B cell (primary cell): ENCODE measurements at regions not wholly inside any gene's neighbourhood (a gene's known extent, or its start where the extent isn't known, plus 50 kb on each side); places are given as distances from the start of the nearest gene placed in this dataset.
A peak's percentile ranks its signal among the peaks of the same experiment; 100 is the strongest.

Experiments
- ATAC-seq: fragments of 200-7000 bp; cut with Tn5 transposase; one replicate; pipeline ENCODE4 v1.10.0; 2021; ENCODE audit warnings: low read depth, mild to moderate bottlenecking, moderate number of reproducible peaks, moderate library complexity
- CTCF ChIA-PET: fragments of 350-600 bp; sonication (Branson Sonifier 250); formaldehyde crosslinking; loops from one replicate; lab custom pipeline; 2021; ENCODE audit warnings: antibody characterized with exemption, inconsistent platforms; lab: Charles Lee
- POLR2A ChIA-PET: fragments of 350-600 bp; sonication (Branson Sonifier 250); formaldehyde crosslinking; loops from one replicate; lab custom pipeline; 2021; ENCODE audit warnings: antibody characterized with exemption; lab: Charles Lee
- DNase-seq: peaks from one replicate; pipeline ENCODE4 v3.0.0; 2013
- H2AFZ ChIP-seq: 2 replicates; pipeline ENCODE4 v1.6.1; 2012; ENCODE audit warnings: mild to moderate bottlenecking, low read depth, low read length; ENCODE audit not compliant: insufficient read depth, poor library complexity, severe bottlenecking
- H3K27ac ChIP-seq, 2 donors: 1 replicate in 1 of 2; 2 replicates in 1 of 2; pipeline ENCODE4 v1.5.1; 2012 to 2013; ENCODE audit warnings: low read length in 2 of 2, mild to moderate bottlenecking in 2 of 2, moderate library complexity in 1 of 2
- H3K27me3 ChIP-seq, 4 experiments: fragments of 200-600 bp in 1 of 4; sonication (generic) in 1 of 4; replicated peaks in 1 of 4; 1 replicate in 2 of 4; 2 replicates in 2 of 4; pipeline versions ENCODE4 v1.6.1 to v1.7.0; 2013 to 2016; ENCODE audit warnings: low read length in 3 of 4, mild to moderate bottlenecking in 2 of 4, mixed read lengths in 1 of 4, moderate library complexity in 1 of 4; ENCODE audit not compliant: insufficient read depth in 4 of 4, control insufficient read depth in 3 of 4; ENCODE audit errors: control extremely low read depth in 1 of 4
- H3K36me3 ChIP-seq, 2 experiments: replicated peaks in 1 of 2; 1 replicate in 1 of 2; 2 replicates in 1 of 2; pipeline versions ENCODE4 v1.6.1 to v1.7.1; 2013; ENCODE audit warnings: low read length in 1 of 2; ENCODE audit not compliant: insufficient read depth in 2 of 2, control insufficient read depth in 1 of 2; ENCODE audit errors: control extremely low read depth in 1 of 2, extremely low read depth in 1 of 2
- H3K4me1 ChIP-seq, 2 donors: fragments of 200-600 bp in 1 of 2; sonication (generic) in 1 of 2; 1 replicate in 1 of 2; 2 replicates in 1 of 2; pipeline versions ENCODE4 v1.5.1 to v1.6.1; 2013 to 2017; ENCODE audit warnings: low read length in 2 of 2; ENCODE audit not compliant: control insufficient read depth in 2 of 2, insufficient read depth in 2 of 2
- H3K4me2 ChIP-seq: replicated peaks from 2 replicates; pipeline ENCODE3; 2012; ENCODE audit warnings: mild to moderate bottlenecking, low read depth, low read length; ENCODE audit not compliant: poor library complexity, severe bottlenecking
- H3K4me3 ChIP-seq, 5 experiments: fragments of 200-600 bp in 1 of 5; sonication (generic) in 1 of 5; 1 replicate in 3 of 5; 2 replicates in 2 of 5; pipeline versions ENCODE4 v1.5.1 to v1.7.0; 2011 to 2016; ENCODE audit warnings: low read length in 4 of 5, mild to moderate bottlenecking in 4 of 5, low read depth in 2 of 5, control low read depth in 1 of 5, moderate library complexity in 1 of 5; ENCODE audit not compliant: insufficient read depth in 1 of 5; ENCODE audit errors: control extremely low read depth in 1 of 5, extremely low read depth in 1 of 5
- H3K79me2 ChIP-seq: fragments of 200-600 bp; sonication (generic); one replicate; pipeline ENCODE4 v1.6.0; 2016; ENCODE audit warnings: low read length; ENCODE audit not compliant: control insufficient read depth, insufficient read depth
- H3K9ac ChIP-seq: fragments of 200-600 bp; sonication (generic); 2 replicates; pipeline ENCODE4 v1.6.1; 2017; ENCODE audit warnings: mild to moderate bottlenecking, low read length, moderate library complexity
- H3K9me3 ChIP-seq, 3 donors: one replicate each; pipeline versions ENCODE4 v1.6.1 to v1.7.1; 2013; ENCODE audit warnings: low read length in 2 of 3; ENCODE audit not compliant: control insufficient read depth in 2 of 3, insufficient read depth in 1 of 3; ENCODE audit errors: control extremely low read depth in 1 of 3
- H4K20me1 ChIP-seq: 2 replicates; pipeline ENCODE4 v1.6.0; 2012; ENCODE audit warnings: mild to moderate bottlenecking, low read length; ENCODE audit not compliant: insufficient read depth, control insufficient read depth, poor library complexity, severe bottlenecking
- H3K27ac Mint-ChIP-seq: one replicate; pipeline ENCODE4 v1.8.0; 2021; ENCODE audit warnings: mixed read lengths
- H3K27me3 Mint-ChIP-seq: one replicate; pipeline ENCODE4 v1.8.0; 2021; ENCODE audit warnings: mixed read lengths
- H3K4me1 Mint-ChIP-seq: one replicate; pipeline ENCODE4 v1.8.0; 2021; ENCODE audit warnings: mixed read lengths
- H3K4me3 Mint-ChIP-seq: one replicate; pipeline ENCODE4 v1.8.0; 2021; ENCODE audit warnings: mixed read lengths
- H3K9me3 Mint-ChIP-seq: one replicate; pipeline ENCODE4 v1.8.0; 2022; ENCODE audit warnings: mixed read lengths; ENCODE audit not compliant: insufficient read depth
- EZH2 ChIP-seq: IDR thresholded peaks from 2 replicates; pipeline ENCODE4 v1.6.1; 2012; ENCODE audit warnings: borderline replicate concordance, low read depth, mild to moderate bottlenecking, moderate library complexity, low read length; ENCODE audit not compliant: insufficient read depth, poor library complexity, severe bottlenecking
- WGBS: methylation state at CpG from one replicate; pipeline ENCODE4 v1.1.5; 2013; ENCODE audit warnings: missing lambda C conversion rate; ENCODE audit not compliant: insufficient coverage; 5-methylcytosine and 5-hydroxymethylcytosine counted together
- intact Hi-C: fragments of 100-400 bp; cut with micrococcal nuclease; formaldehyde crosslinking; loops from one replicate; pipeline ENCODE4 v1.10.0; 2022
- TF ChIP-seq, protein P1 (sequence below): fragments of 200-600 bp; IDR thresholded peaks from one replicate; pipeline ENCODE4 v1.8.0; 2022; ENCODE audit warnings: antibody characterized with exemption, mild to moderate bottlenecking

DNA sequence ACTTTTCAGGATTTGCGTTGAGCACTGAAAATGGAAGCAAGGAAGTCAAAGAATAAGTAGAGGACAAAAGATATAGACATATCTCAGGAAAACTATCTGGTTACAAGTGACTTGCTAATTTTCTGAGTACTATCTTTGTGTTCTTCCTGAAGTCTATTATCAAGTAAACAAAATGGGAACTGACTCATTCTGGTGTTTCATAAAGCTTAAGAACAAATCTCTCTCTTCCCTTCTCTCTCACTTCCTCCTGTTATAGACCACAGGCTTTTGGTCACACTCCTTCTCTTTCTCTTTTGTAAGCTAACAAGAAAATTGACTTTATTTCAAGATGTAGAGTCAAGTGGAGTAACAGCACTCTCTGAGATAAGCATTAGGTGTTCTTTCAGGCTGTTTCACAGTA lies 406.6 kb upstream of the SYT1 start:
- DNase-seq (no peak), ATAC-seq (no peak)
- POLR2A ChIA-PET, result no interaction called here
- Histone ChIP-seq H3K36me3 (no peaks in the 10 kb centered on the region), H3K79me2 (no peaks in the 10 kb centered on the region), H3K27ac (no peak overlapping the region), H3K9me3 (peaks cover 0 to 3% (median 0%) of the 10 kb centered on the region in 3 donors), H2AFZ (no peak overlapping the region), H3K27me3 (no peaks in the 10 kb centered on the region), H4K20me1 (no peaks in the 10 kb centered on the region), H3K4me1 (no peaks in the 10 kb centered on the region), H3K4me3 (no peak overlapping the region), H3K9ac (no peak overlapping the region), H3K4me2 (no peak overlapping the region)
- TF ChIP-seq EZH2, result no peak
- TF ChIP-seq, protein P1, sequence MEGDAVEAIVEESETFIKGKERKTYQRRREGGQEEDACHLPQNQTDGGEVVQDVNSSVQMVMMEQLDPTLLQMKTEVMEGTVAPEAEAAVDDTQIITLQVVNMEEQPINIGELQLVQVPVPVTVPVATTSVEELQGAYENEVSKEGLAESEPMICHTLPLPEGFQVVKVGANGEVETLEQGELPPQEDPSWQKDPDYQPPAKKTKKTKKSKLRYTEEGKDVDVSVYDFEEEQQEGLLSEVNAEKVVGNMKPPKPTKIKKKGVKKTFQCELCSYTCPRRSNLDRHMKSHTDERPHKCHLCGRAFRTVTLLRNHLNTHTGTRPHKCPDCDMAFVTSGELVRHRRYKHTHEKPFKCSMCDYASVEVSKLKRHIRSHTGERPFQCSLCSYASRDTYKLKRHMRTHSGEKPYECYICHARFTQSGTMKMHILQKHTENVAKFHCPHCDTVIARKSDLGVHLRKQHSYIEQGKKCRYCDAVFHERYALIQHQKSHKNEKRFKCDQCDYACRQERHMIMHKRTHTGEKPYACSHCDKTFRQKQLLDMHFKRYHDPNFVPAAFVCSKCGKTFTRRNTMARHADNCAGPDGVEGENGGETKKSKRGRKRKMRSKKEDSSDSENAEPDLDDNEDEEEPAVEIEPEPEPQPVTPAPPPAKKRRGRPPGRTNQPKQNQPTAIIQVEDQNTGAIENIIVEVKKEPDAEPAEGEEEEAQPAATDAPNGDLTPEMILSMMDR, result no peak
- CTCF ChIA-PET, result no interaction called here
- H3K9me3 Mint-ChIP-seq, result no peaks in the 10 kb centered on the region
- no peak overlapping the region for H3K27ac Mint-ChIP-seq
- intact Hi-C loops, result no loop called here
- no CpG with 5 or more reads among the region's 1 CpG for WGBS
- no peaks in the 10 kb centered on the region for H3K4me1 Mint-ChIP-seq
- H3K27me3 Mint-ChIP-seq, result no peaks in the 10 kb centered on the region
- no peak overlapping the region for H3K4me3 Mint-ChIP-seq

DNA sequence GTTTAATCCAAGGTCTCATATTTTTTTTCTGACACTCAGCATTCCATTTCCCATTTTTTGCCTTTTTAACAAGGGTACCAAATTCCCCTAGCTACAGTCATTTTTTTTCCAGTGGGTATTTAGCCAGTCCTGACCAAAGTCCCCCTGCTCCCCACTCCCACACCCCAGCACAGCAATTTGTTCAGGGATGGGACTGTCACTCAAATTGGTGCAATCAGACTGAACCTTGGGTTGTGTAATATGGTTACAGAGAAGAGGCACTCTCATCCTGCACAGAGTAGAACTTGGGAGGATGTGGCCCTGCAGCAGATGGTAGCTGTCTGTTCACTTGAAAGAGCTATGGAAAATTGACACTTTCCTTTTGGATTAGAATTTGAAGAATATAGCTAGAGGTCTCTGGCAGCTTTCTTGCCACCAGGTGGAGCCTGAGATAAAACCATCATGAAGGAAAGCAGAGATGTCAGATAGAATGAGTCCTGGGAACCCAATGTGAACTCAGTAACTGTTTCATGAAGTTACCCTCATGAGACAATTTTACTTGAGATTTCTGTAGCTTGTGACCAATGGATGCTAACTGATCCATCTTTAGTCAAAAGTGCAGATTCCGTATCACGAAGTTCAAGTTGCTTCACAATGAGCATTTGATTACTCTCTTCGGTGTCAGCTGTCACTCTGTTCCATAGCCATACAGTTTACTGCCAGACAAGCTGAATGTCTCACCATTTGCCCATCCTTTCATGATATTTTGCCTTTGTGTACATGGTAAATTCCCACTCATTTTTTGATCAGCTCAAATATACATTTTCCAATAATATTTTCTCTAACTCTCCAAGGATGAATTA lies 394.0 kb upstream of the SYT1 start:
- H3K4me3 Mint-ChIP-seq, result no peak overlapping the region
- intact Hi-C loops, result no loop called here
- 96% methylated on average over 3 of the region's 3 CpGs for WGBS

More for the DNA sequence above, 394.0 kb upstream of the SYT1 start:
- H3K4me2 ChIP-seq, result no peak overlapping the region
- H3K27ac ChIP-seq, result no peak overlapping the region
- H3K4me1 Mint-ChIP-seq, result no peaks in the 10 kb centered on the region
- no peaks in the 10 kb centered on the region for H3K9me3 ChIP-seq
- H3K9ac ChIP-seq, result no peak overlapping the region
- H3K27me3 Mint-ChIP-seq, result no peaks in the 10 kb centered on the region
- H3K4me1 ChIP-seq, result no peaks in the 10 kb centered on the region
- no peaks in the 10 kb centered on the region for H3K36me3 ChIP-seq
- CTCF ChIA-PET, result interaction anchor here (0.6 to 1.0 kb wide), 2 partner anchors 537 to 876 kb away, joined by 3 to 4 read pairs; no protein-coding TSS in a partner anchor
- H4K20me1 ChIP-seq, result no peaks in the 10 kb centered on the region
- no peak for ATAC-seq
- no peak overlapping the region for H3K4me3 ChIP-seq
- DNase-seq, result peak; percentile 9
- H3K27ac Mint-ChIP-seq, result no peak overlapping the region
- no peaks in the 10 kb centered on the region for H3K27me3 ChIP-seq
- no peak overlapping the region for H2AFZ ChIP-seq
- POLR2A ChIA-PET, result no interaction called here
- TF ChIP-seq, protein P1, result no peak
- TF ChIP-seq EZH2, result no peak
- no peaks in the 10 kb centered on the region for H3K79me2 ChIP-seq
- H3K9me3 Mint-ChIP-seq, result no peaks in the 10 kb centered on the region
